ENCODE measurements at regions not wholly inside any gene's neighbourhood (a gene's known extent, or its start where the extent isn't known, plus 50 kb on each side); places are given as distances from the start of the nearest gene placed in this dataset.

- H3K4me3 ChIP-seq (ENCODE audit: control insufficient read depth, low read depth, low read length) = no peak overlapping the region
- TF ChIP-seq CTCF (conservative IDR thresholded peaks at IDR 0.05; ENCODE audit: control insufficient read depth, insufficient read depth, low read depth, low read length) = no peak
- no peak for DNase-seq (ENCODE audit: low read depth)
Observed at GRCh38 chr3:82800248-82800647, 1038.8 kb upstream of the GBE1 start.

- no peak overlapping the region for H3K4me3 ChIP-seq (ENCODE audit: control insufficient read depth, low read depth, low read length)
- TF ChIP-seq CTCF (conservative IDR thresholded peaks at IDR 0.05; ENCODE audit: control insufficient read depth, insufficient read depth, low read depth, low read length) = no peak
- DNase-seq (ENCODE audit: low read depth) = no peak
Observed at GRCh38 chr3:82796765-82797164, 1035.3 kb upstream of the GBE1 start.

GRCh38 chr3:82791241-82791640 is 1029.8 kb upstream of the GBE1 start:
- no peak for DNase-seq (ENCODE audit: low read depth)
- no peak for TF ChIP-seq CTCF (conservative IDR thresholded peaks at IDR 0.05; ENCODE audit: control insufficient read depth, insufficient read depth, low read depth, low read length)
- no peak overlapping the region for H3K4me3 ChIP-seq (ENCODE audit: control insufficient read depth, low read depth, low read length)

- no peak for TF ChIP-seq CTCF (conservative IDR thresholded peaks at IDR 0.05; ENCODE audit: control insufficient read depth, insufficient read depth, low read depth, low read length)
- DNase-seq (ENCODE audit: low read depth) = no peak
- no peak overlapping the region for H3K4me3 ChIP-seq (ENCODE audit: control insufficient read depth, low read depth, low read length)
Observed at GRCh38 chr3:82790307-82791097, 1029.1 kb upstream of the GBE1 start.

- no peak for DNase-seq (ENCODE audit: low read depth)
- no peak overlapping the region for H3K4me3 ChIP-seq (ENCODE audit: control insufficient read depth, low read depth, low read length)
- TF ChIP-seq CTCF (conservative IDR thresholded peaks at IDR 0.05; ENCODE audit: control insufficient read depth, insufficient read depth, low read depth, low read length) = no peak
Observed at GRCh38 chr3:82783194-82783593, 1021.7 kb upstream of the GBE1 start.

GRCh38 chr3:82773207-82773606 is 1011.8 kb upstream of the GBE1 start:
- H3K4me3 ChIP-seq (ENCODE audit: control insufficient read depth, low read depth, low read length) = no peak overlapping the region
- no peak for TF ChIP-seq CTCF (conservative IDR thresholded peaks at IDR 0.05; ENCODE audit: control insufficient read depth, insufficient read depth, low read depth, low read length)
- no peak for DNase-seq (ENCODE audit: low read depth)

Measured in fibroblast of mammary gland (primary cell).